ENCODE measurements at regions not wholly inside any gene's neighbourhood (a gene's known extent, or its start where the extent isn't known, plus 50 kb on each side); places are given as distances from the start of the nearest gene placed in this dataset.
"Not testable (repeated sequence)": the region's sequence is repeated elsewhere in the genome, so short reads cannot be mapped to it uniquely, and the experiment has no call there.

DNA sequence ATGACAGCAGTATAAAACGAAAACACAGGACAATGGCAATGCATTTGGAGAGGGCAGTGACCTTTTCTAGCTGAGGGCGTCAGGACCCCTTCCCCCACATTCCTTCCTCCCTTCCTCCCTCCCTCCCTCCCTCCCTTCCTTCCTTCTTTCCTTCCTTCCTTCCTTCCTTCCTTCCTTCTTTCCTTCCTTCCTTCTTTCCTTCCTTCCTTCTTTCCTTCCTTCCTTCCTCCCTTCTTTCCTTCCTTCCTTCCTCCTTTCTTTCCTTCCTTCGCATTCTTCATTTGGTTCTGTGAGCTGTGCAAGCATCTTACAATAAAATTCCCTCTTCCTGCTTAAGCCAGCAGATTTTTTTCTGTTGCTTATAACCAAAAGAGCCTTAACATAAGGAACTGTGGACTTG, 76.7 kb upstream of the FYN start:
- not testable (repeated sequence) for H3K4me1 Mint-ChIP-seq, H3K9me3 Mint-ChIP-seq, H3K4me3 Mint-ChIP-seq, DNase-seq, H3K27ac Mint-ChIP-seq, H3K36me3 Mint-ChIP-seq
- peaks cover 29% of the 10 kb centered on the region for H3K27me3 Mint-ChIP-seq
- CTCF ChIA-PET, result interaction anchor here (0.7 kb wide), 1 partner anchor 47 kb away, joined by 3 read pairs; no protein-coding TSS in a partner anchor

DNA sequence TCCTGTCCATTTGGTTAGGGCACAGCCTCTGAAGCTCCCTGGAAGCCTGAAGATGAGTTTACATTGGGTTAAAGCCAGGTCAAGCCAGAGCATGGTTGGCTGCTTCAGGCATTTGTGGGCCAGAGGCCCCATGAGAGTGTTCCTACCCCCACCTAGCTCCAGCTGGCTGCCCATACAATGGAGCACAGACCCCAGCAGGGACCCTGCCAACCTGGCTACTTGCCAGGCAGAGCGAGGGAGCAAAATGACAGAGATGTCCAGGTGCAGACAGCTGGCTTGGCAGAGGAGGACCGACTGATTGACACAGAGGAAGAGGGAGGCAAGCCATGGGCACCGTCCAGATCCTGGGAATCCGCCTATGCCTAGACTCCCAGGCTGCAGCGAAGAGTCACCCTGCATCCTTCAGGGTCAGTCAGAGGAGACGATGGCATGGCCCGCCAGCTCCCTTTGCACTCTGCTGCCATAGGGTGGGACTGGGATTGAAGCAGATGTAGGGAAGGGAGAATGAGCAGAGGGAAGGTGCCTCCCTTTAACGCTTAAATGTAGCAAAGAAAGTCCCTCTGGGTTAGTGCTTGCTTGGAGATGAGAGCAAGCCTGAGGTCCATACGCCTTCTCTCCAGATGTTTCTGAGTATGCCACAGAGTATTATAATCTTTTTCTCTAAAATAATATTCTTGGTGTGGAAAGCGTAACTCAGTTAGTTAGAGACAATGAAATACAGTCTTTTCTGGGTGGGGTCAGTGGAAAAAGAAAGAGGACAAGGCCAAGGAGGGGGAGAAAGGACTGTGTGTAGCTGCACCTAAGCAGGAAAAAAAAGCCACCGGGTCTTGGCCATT, 77.6 kb upstream of the FYN start:
- peaks cover 2% of the 10 kb centered on the region for H3K4me1 Mint-ChIP-seq
- no peak for DNase-seq
- H3K9me3 Mint-ChIP-seq, result no peaks in the 10 kb centered on the region
- H3K27me3 Mint-ChIP-seq, result peaks cover 29% of the 10 kb centered on the region
- H3K4me3 Mint-ChIP-seq, result no peak overlapping the region
- H3K36me3 Mint-ChIP-seq, result no peaks in the 10 kb centered on the region
- H3K27ac Mint-ChIP-seq, result no peak overlapping the region
- CTCF ChIA-PET, result no interaction called here

DNA sequence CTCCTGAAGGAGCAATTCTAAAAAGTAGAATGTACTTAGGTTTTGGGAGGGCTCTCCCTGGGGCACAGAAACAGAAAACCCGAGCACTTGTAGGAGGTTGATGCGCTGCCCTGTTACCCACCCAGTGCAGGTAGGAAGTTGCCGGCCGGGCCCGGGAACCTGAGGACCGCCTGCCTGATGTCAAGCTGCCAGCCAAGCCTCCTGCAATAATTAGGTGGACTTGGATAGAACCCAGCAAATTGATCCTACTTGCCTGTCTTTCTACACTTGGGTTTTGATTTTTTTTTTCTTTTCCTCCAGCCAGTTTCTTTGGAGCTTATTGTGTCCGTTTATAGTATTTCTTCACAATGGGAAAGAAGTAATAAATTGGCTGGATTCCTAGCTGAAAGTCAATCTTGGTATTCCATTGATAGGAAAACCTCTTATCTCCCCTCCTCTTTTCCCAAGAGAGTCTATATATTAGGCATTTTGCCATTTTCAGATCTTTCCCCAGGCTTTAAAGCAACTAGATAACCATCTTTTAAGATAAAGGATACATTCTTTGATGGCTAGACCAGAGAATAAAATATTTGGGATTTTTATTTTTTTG, 78.3 kb upstream of the FYN start:
- DNase-seq, result no peak
- Mint-ChIP-seq H3K9me3 (no peaks in the 10 kb centered on the region), H3K4me3 (no peak overlapping the region), H3K27me3 (peaks cover 29% of the 10 kb centered on the region), H3K4me1 (peaks cover 2% of the 10 kb centered on the region), H3K27ac (no peak overlapping the region), H3K36me3 (no peaks in the 10 kb centered on the region)
- CTCF ChIA-PET, result no interaction called here

DNA sequence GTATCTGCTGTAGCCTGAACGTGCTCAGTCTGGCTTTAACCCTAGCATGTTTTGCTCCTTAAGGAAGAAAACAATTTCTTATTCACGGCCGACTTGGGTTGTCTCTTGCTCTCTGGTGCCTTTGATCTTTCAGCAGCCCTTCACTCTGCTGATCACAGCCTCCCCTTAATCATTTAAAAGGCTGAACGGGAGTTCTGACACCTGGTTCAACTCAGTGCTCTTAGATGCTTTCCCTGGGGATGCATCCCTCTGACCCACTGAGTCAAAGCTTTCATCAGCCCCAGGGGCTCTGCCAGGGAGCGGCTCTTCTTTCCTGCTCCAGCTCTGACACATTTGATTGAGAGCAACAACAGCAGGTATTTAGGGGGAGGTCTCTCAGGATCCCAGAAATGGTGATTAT, 79.0 kb upstream of the FYN start:
- DNase-seq, result no peak
- no peak overlapping the region for H3K27ac Mint-ChIP-seq
- H3K4me3 Mint-ChIP-seq, result no peak overlapping the region

DNA sequence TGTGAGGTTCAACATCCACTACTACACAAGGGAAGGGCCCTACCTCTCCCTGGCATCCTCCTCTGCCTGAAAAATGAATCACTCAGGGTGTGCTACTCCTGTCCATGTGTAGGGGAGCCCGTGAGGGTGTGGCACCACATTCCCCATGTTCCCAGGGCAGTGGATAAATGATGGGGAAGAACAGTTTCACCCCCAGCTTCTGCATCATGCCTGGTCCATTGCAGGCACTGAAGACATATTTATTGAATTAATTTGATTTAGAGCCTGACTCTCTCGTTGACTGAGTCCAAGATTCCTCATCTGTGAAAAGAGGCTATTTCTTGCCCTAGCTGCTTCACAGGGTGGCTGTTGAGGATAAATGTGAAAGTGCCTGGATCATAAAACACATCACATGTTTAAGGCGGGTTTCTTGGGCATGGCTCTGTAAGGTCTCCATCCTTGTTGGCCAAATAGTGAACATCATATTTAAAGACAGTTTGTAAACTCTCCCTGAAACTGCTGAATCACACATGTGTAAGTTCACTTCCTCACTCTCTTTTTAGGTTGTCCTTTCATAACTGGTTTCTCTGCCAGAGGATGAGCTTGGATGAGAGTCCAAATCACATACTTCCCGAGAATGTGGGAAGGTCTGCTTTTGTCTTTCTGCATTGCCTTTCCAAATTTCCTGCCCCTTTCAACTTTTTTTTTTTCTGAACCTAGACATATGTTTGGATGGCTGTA, 79.7 kb upstream of the FYN start:
- no peaks in the 10 kb centered on the region for H3K9me3 Mint-ChIP-seq
- DNase-seq, result no peak
- H3K27ac Mint-ChIP-seq, result no peak overlapping the region
- H3K36me3 Mint-ChIP-seq, result no peaks in the 10 kb centered on the region
- CTCF ChIA-PET, result interaction anchor here (0.7 kb wide), 1 partner anchor 941 kb away, joined by 3 read pairs; no protein-coding TSS in a partner anchor
- no peak overlapping the region for H3K4me3 Mint-ChIP-seq
- peaks cover 29% of the 10 kb centered on the region for H3K27me3 Mint-ChIP-seq
- peaks cover 2% of the 10 kb centered on the region for H3K4me1 Mint-ChIP-seq

More for the DNA sequence above, 79.0 kb upstream of the FYN start:
- CTCF ChIA-PET, result no interaction called here
- H3K9me3 Mint-ChIP-seq, result no peaks in the 10 kb centered on the region
- peaks cover 2% of the 10 kb centered on the region for H3K4me1 Mint-ChIP-seq
- no peaks in the 10 kb centered on the region for H3K36me3 Mint-ChIP-seq
- peaks cover 29% of the 10 kb centered on the region for H3K27me3 Mint-ChIP-seq

DNA sequence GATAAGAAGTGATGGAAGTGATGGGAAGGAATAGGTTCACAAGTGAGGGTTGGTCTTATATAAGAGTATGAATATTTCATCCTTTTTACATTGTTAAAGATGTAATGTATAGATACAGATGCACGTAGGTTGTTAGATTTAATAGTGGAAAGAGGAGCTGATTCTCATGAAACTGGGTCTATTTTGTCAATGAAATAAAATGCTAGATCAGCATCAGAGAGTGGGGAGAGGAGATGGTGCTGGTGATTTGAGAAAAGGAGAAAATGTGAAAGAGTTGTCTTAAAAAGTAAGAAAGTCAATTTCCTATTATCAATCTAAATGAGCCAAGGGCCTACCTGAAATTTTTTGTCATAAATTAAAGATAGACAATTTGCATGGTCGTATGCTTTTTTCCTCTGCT, 82.8 kb upstream of the FYN start:
- no peak for DNase-seq
- CTCF ChIA-PET, result interaction anchor here (0.7 kb wide), 1 partner anchor 438 kb away, joined by 3 read pairs; no protein-coding TSS in a partner anchor
- Mint-ChIP-seq H3K36me3 (no peaks in the 10 kb centered on the region), H3K4me3 (no peak overlapping the region), H3K27me3 (peaks cover 20% of the 10 kb centered on the region), H3K27ac (no peak overlapping the region), H3K4me1 (peaks cover 2% of the 10 kb centered on the region), H3K9me3 (no peaks in the 10 kb centered on the region)

DNA sequence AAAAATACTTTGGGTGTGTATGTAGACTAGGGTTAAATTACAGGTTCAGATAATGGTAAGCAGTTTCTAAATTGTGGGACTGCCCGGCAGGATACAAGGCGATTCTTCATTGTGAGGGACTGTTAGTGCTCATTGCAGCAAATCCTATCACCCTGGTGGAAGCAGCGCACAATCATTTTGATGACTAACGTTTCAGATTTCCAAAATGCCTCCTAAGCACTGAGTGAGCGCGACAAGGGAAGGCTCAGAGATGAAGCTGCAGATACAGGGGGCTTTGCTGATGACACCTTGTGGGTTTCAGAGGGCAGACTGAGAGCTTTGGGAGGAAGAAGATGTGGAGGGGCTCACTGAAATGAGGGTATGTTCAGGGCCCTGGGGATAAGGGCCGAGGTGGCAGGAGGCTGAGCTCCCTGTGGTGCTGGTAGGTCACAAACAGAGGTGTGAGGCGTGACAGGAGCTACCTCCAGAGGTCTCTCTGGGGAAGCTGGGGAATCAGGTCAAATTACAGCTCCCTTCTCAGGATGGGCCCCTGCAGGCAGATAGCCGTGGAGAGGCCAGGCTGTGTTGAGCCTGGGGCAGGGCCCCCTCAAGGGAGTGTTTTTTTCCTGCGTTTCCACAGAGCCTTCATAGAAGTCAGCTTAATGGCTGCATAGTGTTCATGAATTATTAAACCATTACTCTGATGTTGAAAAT, 84.5 kb upstream of the FYN start:
- DNase-seq, result no peak
- Mint-ChIP-seq H3K4me1 (peaks cover 2% of the 10 kb centered on the region), H3K9me3 (no peaks in the 10 kb centered on the region), H3K27me3 (peaks cover 9% of the 10 kb centered on the region), H3K36me3 (no peaks in the 10 kb centered on the region), H3K27ac (no peak overlapping the region), H3K4me3 (no peak overlapping the region)
- CTCF ChIA-PET, result interaction anchor here (0.7 kb wide), 1 partner anchor 248 kb away, joined by 3 read pairs; no protein-coding TSS in a partner anchor

DNA sequence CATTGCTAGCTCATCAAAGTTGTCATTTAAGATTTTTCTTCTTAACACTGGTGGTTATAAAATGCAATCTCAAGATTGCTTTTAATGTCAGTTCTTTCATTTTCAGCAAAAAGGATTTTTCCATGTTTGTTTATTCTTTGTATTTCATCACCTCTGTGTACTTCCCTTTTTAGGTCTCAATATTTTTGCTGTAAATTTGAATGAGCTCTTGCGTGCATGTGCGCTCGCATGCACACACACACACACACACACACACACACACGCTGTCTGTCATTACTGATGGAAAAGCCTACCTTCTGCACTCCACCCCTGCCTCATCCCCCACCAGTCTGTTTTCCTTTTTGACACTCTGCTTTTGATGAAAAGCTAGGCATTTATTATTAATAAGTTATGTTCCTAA, 85.3 kb upstream of the FYN start:
- CTCF ChIA-PET, result interaction anchor here (1.5 kb wide), 1 partner anchor 249 kb away, joined by 5 read pairs; no protein-coding TSS in a partner anchor
- Mint-ChIP-seq H3K27ac (no peak overlapping the region), H3K4me3 (no peak overlapping the region), H3K4me1 (no peaks in the 10 kb centered on the region), H3K9me3 (no peaks in the 10 kb centered on the region), H3K27me3 (peaks cover 9% of the 10 kb centered on the region), H3K36me3 (no peaks in the 10 kb centered on the region)
- no peak for DNase-seq

DNA sequence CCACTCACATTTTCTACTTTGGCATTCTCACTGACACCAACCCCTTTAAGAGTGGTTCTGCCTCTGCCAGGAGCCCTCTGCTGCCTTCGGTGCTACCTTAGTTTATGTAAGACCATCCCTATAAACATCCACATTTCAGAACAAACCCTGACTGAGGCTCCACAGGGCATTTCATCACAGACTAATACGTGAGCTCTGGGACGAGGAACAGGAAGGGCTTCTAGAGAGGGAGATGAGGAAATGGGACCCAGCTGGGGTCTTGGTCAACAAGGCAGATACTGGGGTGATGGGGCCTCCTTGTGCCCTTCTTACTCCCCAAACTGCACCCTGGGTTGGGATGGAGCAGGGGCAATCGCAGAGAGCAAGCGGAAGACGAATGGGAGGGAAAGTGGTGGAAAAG, 86.5 kb upstream of the FYN start:
- Mint-ChIP-seq H3K4me3 (no peak overlapping the region), H3K36me3 (no peaks in the 10 kb centered on the region), H3K27me3 (peaks cover 13% of the 10 kb centered on the region), H3K27ac (no peak overlapping the region), H3K4me1 (no peaks in the 10 kb centered on the region), H3K9me3 (no peaks in the 10 kb centered on the region)
- CTCF ChIA-PET, result interaction anchor here (1.5 kb wide), 1 partner anchor 250 kb away, joined by 5 read pairs; no protein-coding TSS in a partner anchor
- DNase-seq, result no peak

DNA sequence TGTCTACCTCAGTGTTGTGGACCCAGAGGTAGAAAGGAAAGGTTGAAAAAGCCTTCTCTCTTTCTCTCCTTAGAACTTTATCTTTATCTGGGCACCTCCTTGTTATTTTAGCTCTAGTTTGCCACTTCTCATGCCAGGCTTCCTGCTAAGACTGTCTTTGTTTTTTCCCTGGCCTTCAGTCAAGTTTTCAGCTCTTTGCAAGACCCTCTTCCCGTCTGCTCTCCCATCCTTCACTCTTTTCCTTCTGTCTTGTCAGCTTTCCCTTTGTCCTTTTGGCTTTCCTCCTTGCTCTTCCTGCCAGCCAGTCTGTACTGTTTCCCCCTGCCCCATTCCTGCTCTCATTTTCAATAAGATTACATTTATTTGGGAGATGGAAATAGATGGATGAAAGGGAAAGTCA, 86.8 kb upstream of the CCN6 start:
- Mint-ChIP-seq H3K36me3 (peaks cover 1% of the 10 kb centered on the region), H3K4me3 (no peak overlapping the region), H3K27me3 (peaks cover 19% of the 10 kb centered on the region), H3K27ac (no peak overlapping the region), H3K9me3 (no peaks in the 10 kb centered on the region), H3K4me1 (peaks cover 7% of the 10 kb centered on the region)
- CTCF ChIA-PET, result interaction anchor here (0.7 kb wide), 1 partner anchor 29 kb away, joined by 3 read pairs; no protein-coding TSS in a partner anchor
- DNase-seq, result no peak

DNA sequence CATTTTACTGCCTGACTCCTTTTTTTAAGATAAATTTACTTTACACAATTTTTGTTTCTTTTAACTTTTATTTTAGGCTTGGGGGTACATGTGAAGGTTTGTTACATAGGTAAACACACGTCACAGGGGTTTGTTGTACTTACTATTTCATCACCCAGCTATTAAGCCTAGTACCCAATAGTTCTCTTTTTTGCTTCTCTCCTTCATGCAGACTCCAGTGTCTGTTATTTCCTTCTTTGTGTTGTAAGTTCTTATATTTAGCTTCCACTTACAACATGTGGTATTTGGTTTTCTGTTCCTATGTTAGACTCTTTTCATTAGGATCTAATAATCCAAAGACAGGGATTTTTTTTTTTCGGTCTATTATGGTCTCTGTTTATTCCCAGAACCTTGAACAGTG, 83.5 kb upstream of the CCN6 start:
- CTCF ChIA-PET, result no interaction called here
- Mint-ChIP-seq H3K4me3 (no peak overlapping the region), H3K36me3 (peaks cover 1% of the 10 kb centered on the region), H3K27me3 (peaks cover 12% of the 10 kb centered on the region), H3K27ac (no peak overlapping the region), H3K9me3 (no peaks in the 10 kb centered on the region), H3K4me1 (peaks cover 39% of the 10 kb centered on the region)
- DNase-seq, result no peak

DNA sequence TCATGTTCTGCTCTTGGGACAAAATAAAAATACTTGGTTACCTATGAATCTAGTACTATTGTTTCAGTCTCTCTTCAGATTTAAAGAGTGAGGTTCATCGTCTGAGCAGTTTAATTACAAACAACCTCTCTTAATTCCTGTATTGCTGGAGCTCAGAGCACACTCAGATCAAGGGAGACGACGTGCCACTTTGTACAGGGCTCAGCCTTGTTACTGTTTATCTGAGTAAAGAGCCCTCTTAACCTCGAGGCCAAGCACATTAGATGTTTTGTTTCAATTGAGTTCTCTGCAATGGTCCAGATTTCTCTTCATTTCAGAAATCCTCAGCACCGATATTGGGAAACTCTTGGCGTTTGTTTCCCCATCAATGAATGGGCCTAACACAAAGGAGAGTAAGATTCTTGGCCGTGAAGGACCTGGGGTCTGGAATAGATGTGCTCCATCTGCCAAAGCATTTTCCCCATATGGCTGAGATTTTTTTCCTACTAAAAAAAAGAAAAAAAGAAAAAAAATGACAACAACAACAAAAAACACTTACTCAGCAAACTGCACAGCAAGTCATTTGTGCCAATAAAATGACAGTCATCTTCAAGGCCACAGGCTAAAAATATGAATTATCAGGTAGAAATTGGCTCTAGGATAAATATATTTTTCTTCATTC, 82.6 kb upstream of the CCN6 start:
- Mint-ChIP-seq H3K27me3 (peaks cover 12% of the 10 kb centered on the region), H3K4me3 (no peak overlapping the region), H3K36me3 (peaks cover 1% of the 10 kb centered on the region), H3K27ac (no peak overlapping the region), H3K9me3 (no peaks in the 10 kb centered on the region), H3K4me1 (peaks cover 48% of the 10 kb centered on the region)
- DNase-seq, result no peak
- CTCF ChIA-PET, result no interaction called here

DNA sequence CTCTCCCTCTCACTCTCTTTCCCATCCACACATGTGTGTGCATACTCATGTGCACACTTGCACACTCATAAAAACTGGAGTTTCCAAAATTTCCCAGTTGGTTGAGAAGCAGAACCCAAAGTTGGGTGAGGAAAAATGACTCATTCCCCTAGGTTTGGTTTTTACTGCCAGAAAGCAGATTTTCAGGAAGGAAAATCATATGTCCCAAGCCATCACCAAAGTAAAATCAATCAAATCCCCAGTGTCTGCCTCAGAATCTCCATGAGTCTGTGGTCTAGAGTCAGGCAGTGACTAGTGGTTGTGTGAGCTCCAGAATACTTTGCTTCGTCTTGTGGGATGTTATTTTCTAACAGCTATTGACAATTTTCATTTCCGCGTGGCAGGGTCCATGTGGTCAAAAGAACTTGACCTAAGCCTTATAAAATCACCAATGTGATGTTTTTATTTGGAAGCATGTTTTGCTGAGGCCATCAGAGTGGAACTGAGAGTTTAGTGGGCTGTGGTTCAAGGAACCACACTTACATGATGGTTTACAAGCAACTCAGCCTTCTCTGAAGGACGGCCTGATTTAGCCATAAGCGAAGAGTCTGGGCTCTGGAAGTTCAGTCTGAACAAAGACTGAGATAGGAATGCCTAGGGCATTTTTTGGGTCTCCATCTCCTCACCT, 81.9 kb upstream of the CCN6 start:
- Mint-ChIP-seq H3K27me3 (peaks cover 8% of the 10 kb centered on the region), H3K9me3 (no peaks in the 10 kb centered on the region), H3K4me3 (no peak overlapping the region), H3K36me3 (peaks cover 1% of the 10 kb centered on the region), H3K4me1 (peaks cover 54% of the 10 kb centered on the region), H3K27ac (peak overlapping the region; percentile 94)
- no peak for DNase-seq
- CTCF ChIA-PET, result no interaction called here

Measured in activated naive CD4-positive, alpha-beta T cell treated with anti-CD3 and anti-CD28 coated beads, Interleukin-2, amount 10 ng/mL, durations not matched to agents 7 days and 5 days (primary cell).